GM23248 (cell line): ENCODE measurements at regions not wholly inside any gene's neighbourhood (a gene's known extent, or its start where the extent isn't known, plus 50 kb on each side); places are given as distances from the start of the nearest gene placed in this dataset.
"Not testable (repeated sequence)": the region's sequence is repeated elsewhere in the genome, so short reads cannot be mapped to it uniquely, and the experiment has no call there.

ENCODE experiments used
- DNase-seq: peaks from one replicate; pipeline ENCODE4 v3.0.0-alpha.2; 2015
- H2AFZ ChIP-seq: fragments of 200-600 bp; sonication (generic); 2 replicates; pipeline ENCODE4 v1.6.1; 2016; ENCODE audit warnings: antibody characterized with exemption
- H3F3A ChIP-seq: fragments of 200-600 bp; sonication (generic); 2 replicates; pipeline ENCODE4 v1.6.1; 2016; ENCODE audit warnings: mild to moderate bottlenecking, antibody characterized with exemption, mixed run types; ENCODE audit not compliant: insufficient read depth
- H3K27ac ChIP-seq: fragments of 200-600 bp; sonication (generic); 2 replicates; pipeline ENCODE4 v1.5.1; 2016; ENCODE audit warnings: mild to moderate bottlenecking
- H3K27me3 ChIP-seq: fragments of 200-600 bp; sonication (generic); replicated peaks from 2 replicates; pipeline ENCODE4 v1.6.1; 2016; ENCODE audit warnings: mild to moderate bottlenecking; ENCODE audit not compliant: insufficient read depth
- H3K36me3 ChIP-seq: fragments of 200-600 bp; sonication (generic); 2 replicates; pipeline ENCODE4 v1.6.1; 2016; ENCODE audit warnings: low read depth, mild to moderate bottlenecking
- H3K4me1 ChIP-seq: fragments of 200-600 bp; sonication (generic); 2 replicates; pipeline ENCODE4 v1.6.1; 2016; ENCODE audit warnings: mild to moderate bottlenecking; ENCODE audit not compliant: insufficient read depth
- H3K4me2 ChIP-seq: fragments of 200-600 bp; sonication (generic); one replicate; pipeline ENCODE4 v1.6.1; 2016; ENCODE audit warnings: mild to moderate bottlenecking; ENCODE audit not compliant: unreplicated experiment
- H3K4me3 ChIP-seq: fragments of 200-600 bp; sonication (generic); 2 replicates; pipeline ENCODE4 v1.5.1; 2016; ENCODE audit warnings: mild to moderate bottlenecking
- H3K79me2 ChIP-seq: fragments of 200-600 bp; sonication (generic); 2 replicates; pipeline ENCODE4 v1.6.1; 2016; ENCODE audit warnings: mild to moderate bottlenecking; ENCODE audit not compliant: insufficient read depth
- H3K9ac ChIP-seq: fragments of 200-600 bp; sonication (generic); 2 replicates; pipeline ENCODE4 v1.6.1; 2016; ENCODE audit warnings: mild to moderate bottlenecking
- H3K9me2 ChIP-seq: fragments of 200-600 bp; sonication (generic); 2 replicates; pipeline ENCODE4 v1.6.1; 2016; ENCODE audit warnings: mixed run types, mild to moderate bottlenecking, moderate library complexity; ENCODE audit not compliant: insufficient read depth
- H3K9me3 ChIP-seq: fragments of 200-600 bp; sonication (generic); one replicate; pipeline ENCODE4 v1.6.1; 2017; ENCODE audit warnings: low read depth
- H4K20me1 ChIP-seq: fragments of 200-600 bp; sonication (generic); 2 replicates; pipeline ENCODE4 v1.6.0; 2016; ENCODE audit not compliant: insufficient read depth
- EZH2 ChIP-seq: fragments of 200-600 bp; sonication (generic); IDR thresholded peaks from 2 replicates; pipeline ENCODE4 v1.6.1; 2018; ENCODE audit warnings: antibody characterized with exemption, mild to moderate bottlenecking; ENCODE audit not compliant: insufficient read depth, poor library complexity, severe bottlenecking
- EZH2phosphoT487 ChIP-seq: fragments of 200-600 bp; sonication (generic); IDR thresholded peaks from 2 replicates; pipeline ENCODE4 v1.6.1; 2018; ENCODE audit warnings: antibody characterized with exemption, moderate library complexity, mild to moderate bottlenecking, low read depth; ENCODE audit not compliant: insufficient read depth
- WGBS, 2 experiments: methylation state at CpG; one replicate each; pipeline ENCODE4 v1.1.6; 2015 to 2017; ENCODE audit warnings: low lambda C conversion rate in 2 of 2, low coverage in 1 of 2; ENCODE audit errors: missing lambda C conversion rate in 2 of 2; 5-methylcytosine and 5-hydroxymethylcytosine counted together
- in situ Hi-C: fragments of 300-500 bp; cut with MboI; formaldehyde crosslinking; loops from 2 replicates; pipeline ENCODE4 v1.15.0; 2020

- H3K4me2 ChIP-seq, H3F3A ChIP-seq, H3K9me2 ChIP-seq, H3K27me3 ChIP-seq, H3K9me3 ChIP-seq, H3K27ac ChIP-seq, H3K79me2 ChIP-seq, H3K4me3 ChIP-seq, H3K4me1 ChIP-seq, H3K9ac ChIP-seq, in situ Hi-C loops, H2AFZ ChIP-seq, DNase-seq, H4K20me1 ChIP-seq, H3K36me3 ChIP-seq: not testable (repeated sequence)
- WGBS, 2 experiments: 81 to 84% methylated on average over 3 to 4 of the region's 4 CpGs
Measured at GRCh38 chr7:32662509-32662908, 167.2 kb downstream of the AVL9 start.

DNA sequence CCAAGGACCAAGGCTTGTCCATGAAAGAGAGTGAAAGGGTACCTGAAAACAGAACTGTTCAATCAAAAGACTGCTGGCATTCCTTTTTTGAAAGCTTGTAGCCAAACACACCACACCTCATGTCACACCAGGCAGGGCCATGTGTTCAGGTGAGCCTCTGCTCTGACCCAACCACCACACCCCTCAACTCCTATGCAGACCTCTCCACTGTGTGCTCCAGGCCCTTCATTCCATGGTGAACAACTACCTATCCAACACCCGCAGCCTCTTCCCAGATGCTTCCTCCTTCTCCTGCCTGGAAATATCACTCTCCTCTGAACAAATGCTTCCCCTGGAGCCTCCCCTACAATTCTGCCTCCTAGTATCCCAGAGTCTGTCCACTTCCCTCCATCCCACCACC lies 166.6 kb downstream of the AVL9 start:
- H3K4me2 ChIP-seq: no peak overlapping the region
- TF ChIP-seq EZH2phosphoT487: no peak
- TF ChIP-seq EZH2: no peak
- 96 to 100% methylated on average over 1 of the region's 1 CpG for WGBS, 2 experiments
- no peaks in the 10 kb centered on the region for H3F3A ChIP-seq
- H3K27me3 ChIP-seq: no peaks in the 10 kb centered on the region
- H3K36me3 ChIP-seq: no peaks in the 10 kb centered on the region
- H3K4me3 ChIP-seq: no peak overlapping the region
- in situ Hi-C loops: no loop called here
- no peak overlapping the region for H2AFZ ChIP-seq
- H3K79me2 ChIP-seq: no peaks in the 10 kb centered on the region
- H3K9ac ChIP-seq: no peak overlapping the region
- no peak overlapping the region for H3K27ac ChIP-seq
- H3K9me2 ChIP-seq: no peaks in the 10 kb centered on the region
- no peaks in the 10 kb centered on the region for H3K9me3 ChIP-seq
- H3K4me1 ChIP-seq: no peaks in the 10 kb centered on the region
- H4K20me1 ChIP-seq: no peaks in the 10 kb centered on the region
- no peak for DNase-seq

GRCh38 chr7:32661501-32661900 lies 166.2 kb downstream of the AVL9 start:
- Histone ChIP-seq H3K4me3 (no peak overlapping the region), H3K9ac (no peak overlapping the region), H3K79me2 (no peaks in the 10 kb centered on the region), H3K27me3 (no peaks in the 10 kb centered on the region), H3K36me3 (no peaks in the 10 kb centered on the region), H3K4me2 (no peak overlapping the region), H3K9me3 (no peaks in the 10 kb centered on the region), H3K27ac (no peak overlapping the region), H3F3A (no peaks in the 10 kb centered on the region), H4K20me1 (no peaks in the 10 kb centered on the region), H3K9me2 (no peaks in the 10 kb centered on the region), H3K4me1 (no peaks in the 10 kb centered on the region), H2AFZ (no peak overlapping the region)
- in situ Hi-C loops: no loop called here
- WGBS, 2 experiments: 39 to 43% methylated on average over 3 of the region's 3 CpGs
- no peak for DNase-seq
- TF ChIP-seq EZH2: no peak
- no peak for TF ChIP-seq EZH2phosphoT487

DNA sequence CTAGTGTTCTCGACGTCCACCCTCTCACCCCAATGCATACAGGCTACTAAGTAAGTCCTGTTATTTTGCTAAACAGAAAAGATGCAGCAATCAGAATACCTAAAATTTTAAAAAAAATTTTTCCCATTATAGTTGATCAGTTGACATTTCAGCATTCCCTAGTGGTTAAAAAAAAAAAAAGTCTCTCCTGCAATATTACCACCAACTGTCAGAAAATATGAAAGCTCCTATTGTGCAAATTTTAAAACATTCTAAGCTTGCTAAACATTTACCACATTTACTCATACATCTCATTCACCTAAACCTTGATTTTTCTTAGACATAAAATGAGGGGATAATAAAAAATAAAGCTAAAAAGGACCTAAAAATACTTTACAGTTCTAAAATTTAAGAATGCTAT lies 165.6 kb downstream of the AVL9 start:
- no peak overlapping the region for H3K4me3 ChIP-seq
- 68 to 69% methylated on average over 2 of the region's 2 CpGs for WGBS, 2 experiments

GRCh38 chr7:32659853-32660252 lies 164.6 kb downstream of the AVL9 start:
- H3K4me2 ChIP-seq: no peak overlapping the region
- no peak overlapping the region for H3K27ac ChIP-seq
- H3K9me2 ChIP-seq: no peaks in the 10 kb centered on the region
- TF ChIP-seq EZH2 (no peak), EZH2phosphoT487 (no peak)
- no peaks in the 10 kb centered on the region for H3K27me3 ChIP-seq
- H3F3A ChIP-seq: no peaks in the 10 kb centered on the region
- no peak overlapping the region for H3K4me3 ChIP-seq
- no peaks in the 10 kb centered on the region for H3K79me2 ChIP-seq
- WGBS, 2 experiments: 83 to 84% methylated on average over 9 of the region's 9 CpGs
- no peaks in the 10 kb centered on the region for H4K20me1 ChIP-seq
- in situ Hi-C loops: no loop called here
- H3K36me3 ChIP-seq: no peaks in the 10 kb centered on the region
- H3K9ac ChIP-seq: no peak overlapping the region
- H3K9me3 ChIP-seq: no peaks in the 10 kb centered on the region
- no peak overlapping the region for H2AFZ ChIP-seq
- no peak for DNase-seq
- no peaks in the 10 kb centered on the region for H3K4me1 ChIP-seq

More for the DNA sequence above, 165.6 kb downstream of the AVL9 start:
- Histone ChIP-seq H3F3A (no peaks in the 10 kb centered on the region), H2AFZ (no peak overlapping the region), H3K9ac (no peak overlapping the region), H3K36me3 (no peaks in the 10 kb centered on the region), H3K4me2 (no peak overlapping the region), H4K20me1 (no peaks in the 10 kb centered on the region), H3K9me2 (no peaks in the 10 kb centered on the region), H3K9me3 (no peaks in the 10 kb centered on the region), H3K79me2 (no peaks in the 10 kb centered on the region), H3K4me1 (no peaks in the 10 kb centered on the region), H3K27ac (no peak overlapping the region), H3K27me3 (no peaks in the 10 kb centered on the region)
- in situ Hi-C loops: no loop called here
- TF ChIP-seq EZH2 (no peak), EZH2phosphoT487 (no peak)
- no peak for DNase-seq
